Vagina (tissue), 2 donors: ENCODE measurements at regions not wholly inside any gene's neighbourhood (a gene's known extent, or its start where the extent isn't known, plus 50 kb on each side); places are given as distances from the start of the nearest gene placed in this dataset.

Source experiments
- CTCF ChIP-seq, 3 experiments: fragments of 450-650 bp in 2 of 3; fragments of 200-600 bp in 1 of 3; sonication (generic) in 1 of 3; IDR thresholded peaks; one replicate each; pipeline ENCODE4 v1.5.1; 2017 to 2019; ENCODE audit warnings: antibody characterized with exemption in 3 of 3, mild to moderate bottlenecking in 2 of 3, moderate library complexity in 2 of 3
- POLR2A ChIP-seq, 2 donors: fragments of 450-650 bp; IDR thresholded peaks; one replicate each; pipeline ENCODE4 v1.6.1; 2017; ENCODE audit warnings: antibody characterized with exemption in 2 of 2, mild to moderate bottlenecking in 2 of 2, moderate library complexity in 2 of 2

GRCh38 chr5:38151878-38152277 lies 106.5 kb upstream of the EGFLAM start:
- no peak for TF ChIP-seq CTCF (IDR thresholded peaks at IDR 0.05)
- no peak for TF ChIP-seq POLR2A (IDR thresholded peaks at IDR 0.05)
